NT2/D1 (cell line): ENCODE measurements at regions not wholly inside any gene's neighbourhood (a gene's known extent, or its start where the extent isn't known, plus 50 kb on each side); places are given as distances from the start of the nearest gene placed in this dataset.

Experiments used
- SUZ12 ChIP-seq: IDR thresholded peaks from 2 replicates; pipeline ENCODE4 v1.6.1; 2011; ENCODE audit not compliant: insufficient read length, insufficient read depth; ENCODE audit errors: extremely low read depth
- YY1 ChIP-seq: IDR thresholded peaks from 2 replicates; pipeline ENCODE4 v1.6.1; 2011; ENCODE audit not compliant: insufficient read length, insufficient read depth
- ZNF274 ChIP-seq: IDR thresholded peaks from 2 replicates; pipeline ENCODE4 v1.6.1; 2011; ENCODE audit warnings: mild to moderate bottlenecking, low read depth, low read length

GRCh38 chrX:129043138-129043537, 480.2 kb downstream of the SMARCA1 start:
- TF ChIP-seq YY1 (no peak), ZNF274 (no peak), SUZ12 (no peak)
